Head of caudate nucleus (tissue), 42 donors: ENCODE measurements at regions not wholly inside any gene's neighbourhood (a gene's known extent, or its start where the extent isn't known, plus 50 kb on each side); places are given as distances from the start of the nearest gene placed in this dataset.

Experiments used
- DNase-seq, 42 donors: peaks; one replicate each; pipeline versions ENCODE4 v3.0.0 to v3.0.0-alpha.2; 2020 to 2021; ENCODE audit warnings: mixed read lengths in 7 of 42
- intact Hi-C: fragments of 100-400 bp; cut with DNase I; formaldehyde crosslinking; loops from one replicate; pipeline ENCODE4 v1.15.0; 2022

GRCh38 chr22:48153726-48154125, 1391.3 kb downstream of the TBC1D22A start:
- DNase-seq, result peak in 4 of 42 donors; percentile 6 to 47 (median 25)
- intact Hi-C loops, result no loop called here

DNA sequence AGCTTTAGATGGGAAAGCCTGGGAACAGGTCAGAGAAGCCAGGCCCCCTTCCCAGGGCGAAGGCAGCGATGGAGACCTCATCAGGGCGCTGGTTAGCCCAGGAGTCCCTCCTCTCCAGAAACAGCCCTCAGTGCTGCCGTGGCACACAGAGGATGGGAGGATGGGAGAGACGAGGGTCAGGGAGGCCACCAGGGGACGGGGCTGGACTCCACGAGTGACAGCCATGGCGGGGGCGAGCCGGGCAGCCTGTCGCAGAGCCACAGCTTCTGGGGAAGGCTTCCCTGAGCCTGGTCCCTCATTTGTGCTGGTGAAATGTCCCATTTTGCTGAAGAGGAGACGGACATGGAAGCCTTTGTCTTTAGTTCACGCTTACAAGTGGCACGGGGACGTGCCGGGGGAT, 1390.5 kb downstream of the TBC1D22A start:
- DNase-seq, result no peak
- intact Hi-C loops, result no loop called here

DNA sequence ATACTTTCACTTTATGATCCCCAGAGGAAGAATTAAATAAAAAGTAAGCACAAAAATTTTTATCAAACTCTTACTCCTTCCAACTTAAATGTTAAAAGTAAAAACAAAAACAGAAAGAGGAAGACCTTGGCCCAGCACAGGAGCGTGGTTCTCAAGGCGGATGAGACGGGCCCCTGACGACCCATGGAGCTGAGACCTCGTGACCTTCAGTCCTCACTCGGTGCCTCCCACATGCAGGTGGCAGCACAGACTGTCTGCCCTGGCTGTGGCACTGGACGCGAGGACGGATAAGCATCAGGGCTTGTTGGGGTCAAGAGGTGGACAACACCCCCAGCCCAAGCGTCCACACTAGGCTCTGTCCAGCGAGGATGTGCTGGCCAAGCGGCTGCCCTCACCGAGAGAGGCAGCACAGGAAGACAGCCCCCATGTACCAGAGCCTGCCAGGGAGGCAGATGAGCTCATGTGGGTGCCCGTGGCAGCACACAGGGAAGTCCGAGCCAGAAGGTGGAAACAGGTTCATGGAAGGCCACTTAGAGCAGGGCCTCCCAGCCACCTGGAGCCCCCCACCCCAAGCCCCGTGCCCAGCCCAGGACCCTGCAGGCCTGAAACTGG, 1389.8 kb downstream of the TBC1D22A start:
- DNase-seq, result no peak
- intact Hi-C loops, result no loop called here

- intact Hi-C loops, result no loop called here
- DNase-seq, result peak in 18 of 42 donors; percentile 4 to 73 (median 32)
Observed at GRCh38 chr22:48151641-48152040, 1389.2 kb downstream of the TBC1D22A start.

- intact Hi-C loops, result no loop called here
Observed at GRCh38 chr22:48147831-48148230, 1385.4 kb downstream of the TBC1D22A start.

DNA sequence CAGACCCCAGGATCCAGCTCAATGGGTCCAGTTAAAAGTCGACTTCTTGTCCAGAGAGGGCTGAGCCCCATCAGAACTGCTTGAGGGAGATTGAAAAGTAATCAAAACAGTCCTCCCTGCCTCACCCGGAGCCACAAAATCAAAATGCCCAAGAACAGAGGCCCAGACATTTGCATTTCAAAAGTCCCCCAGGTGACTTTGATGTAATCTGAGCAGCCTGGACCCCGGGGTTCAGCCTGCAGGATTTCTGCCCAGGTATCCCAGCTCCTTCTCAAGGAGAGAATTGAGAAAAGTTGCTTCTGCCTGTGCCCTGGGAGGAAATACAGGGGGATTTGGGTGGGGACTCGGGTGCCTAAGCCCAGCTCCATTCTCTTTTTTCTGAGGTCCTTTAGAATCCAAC, 1385.0 kb downstream of the TBC1D22A start:
- intact Hi-C loops, result no loop called here
- no peak for DNase-seq

More at GRCh38 chr22:48147831-48148230, 1385.4 kb downstream of the TBC1D22A start:
- no peak for DNase-seq

DNA sequence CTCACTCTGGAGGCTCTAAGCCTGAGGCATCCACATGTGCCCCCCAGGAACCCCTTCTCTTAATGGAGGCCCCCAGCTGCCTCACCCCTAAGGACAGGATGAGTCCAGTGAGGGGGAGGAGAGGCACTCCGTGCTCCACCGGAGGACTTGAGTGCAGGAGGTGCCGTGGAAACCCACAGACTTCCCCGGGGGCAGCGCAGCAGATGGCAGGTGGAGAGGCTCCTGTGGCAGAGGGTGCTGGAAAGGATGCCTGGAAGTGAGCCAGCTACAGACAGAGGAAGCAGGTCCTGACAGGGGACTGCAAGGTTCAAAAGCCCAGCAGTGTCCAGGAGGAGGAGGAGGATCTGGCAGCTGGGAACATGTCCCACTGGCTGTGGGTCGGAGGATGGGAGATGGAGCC, 1384.0 kb downstream of the TBC1D22A start:
- intact Hi-C loops, result no loop called here

GRCh38 chr22:48145738-48146137, 1383.3 kb downstream of the TBC1D22A start:
- peak; percentile 26 to 92 (median 74) for DNase-seq
- intact Hi-C loops, result no loop called here

More for the DNA sequence above, 1384.0 kb downstream of the TBC1D22A start:
- no peak for DNase-seq

GRCh38 chr22:48144318-48144717, 1381.9 kb downstream of the TBC1D22A start:
- DNase-seq, result no peak
- intact Hi-C loops, result no loop called here

DNA sequence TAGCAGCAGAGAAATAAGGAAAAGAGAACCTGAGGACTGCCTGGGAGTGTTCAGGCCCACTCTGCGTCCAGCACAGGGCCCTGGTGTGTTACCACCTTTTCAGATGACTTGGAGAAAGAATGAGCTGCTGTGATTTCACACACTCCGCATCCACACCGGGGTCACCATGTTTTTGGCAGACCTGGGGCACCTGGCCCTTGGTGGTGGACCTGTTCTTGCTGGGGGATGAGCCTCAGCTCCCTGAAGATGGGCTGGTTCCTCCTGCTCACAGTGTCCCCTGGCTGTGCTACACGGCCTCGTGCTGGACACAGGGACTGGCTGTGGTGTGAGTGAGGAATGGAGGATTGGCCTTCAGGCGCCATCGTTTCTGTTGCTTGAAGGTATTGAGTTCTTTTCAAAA, 1381.4 kb downstream of the TBC1D22A start:
- intact Hi-C loops, result no loop called here
- DNase-seq, result no peak

DNA sequence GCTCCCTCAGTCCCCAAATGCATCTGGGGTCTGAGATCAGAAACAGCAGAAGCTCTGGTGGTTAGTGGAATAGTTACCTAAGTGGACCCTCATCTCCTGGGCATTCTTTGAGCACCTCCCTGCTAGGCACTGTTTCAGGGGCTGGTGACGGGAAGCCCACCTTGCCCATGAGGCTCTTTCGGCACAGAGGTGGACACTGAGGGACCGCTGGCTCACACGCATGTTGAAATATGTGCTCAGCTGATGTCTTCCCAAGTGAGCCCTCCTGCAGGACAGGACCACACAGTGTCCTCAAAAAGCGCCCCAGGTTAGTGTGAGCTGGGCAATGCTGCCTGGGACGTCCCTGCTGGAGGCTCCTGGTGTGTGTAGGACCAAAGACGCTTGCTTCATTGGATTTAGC, 1379.9 kb downstream of the TBC1D22A start:
- intact Hi-C loops, result no loop called here

GRCh38 chr22:48141301-48141700, 1378.9 kb downstream of the TBC1D22A start:
- intact Hi-C loops, result no loop called here
- no peak for DNase-seq

More for the DNA sequence above, 1379.9 kb downstream of the TBC1D22A start:
- DNase-seq, result no peak

DNA sequence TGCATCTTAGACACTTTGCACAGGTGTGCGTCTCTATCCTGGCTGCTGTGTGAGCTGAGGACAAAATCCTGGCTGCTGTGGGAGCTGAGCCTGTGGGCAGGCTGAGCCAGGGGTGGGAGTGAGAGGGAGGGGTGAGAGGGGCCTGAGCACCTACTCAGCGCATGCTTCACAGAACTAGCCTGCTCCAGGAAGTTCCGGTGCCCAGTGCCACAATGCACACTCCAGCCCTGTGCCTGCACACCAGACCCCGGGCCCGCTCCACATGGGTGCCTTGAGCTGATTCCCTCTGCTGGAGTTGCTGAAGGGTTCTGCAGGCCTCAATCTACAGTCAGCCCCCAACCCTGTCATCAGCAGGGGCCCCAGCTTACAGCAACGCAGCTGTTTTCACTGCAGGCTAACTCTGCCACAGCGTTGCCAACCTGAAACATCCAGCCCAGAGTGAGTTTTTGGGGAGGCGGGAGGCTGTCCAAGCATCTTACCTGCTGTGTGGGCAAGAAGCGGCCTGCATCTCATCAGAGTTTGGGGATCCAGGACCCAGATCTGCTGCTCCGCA, 1377.9 kb downstream of the TBC1D22A start:
- intact Hi-C loops, result no loop called here
- DNase-seq, result no peak

DNA sequence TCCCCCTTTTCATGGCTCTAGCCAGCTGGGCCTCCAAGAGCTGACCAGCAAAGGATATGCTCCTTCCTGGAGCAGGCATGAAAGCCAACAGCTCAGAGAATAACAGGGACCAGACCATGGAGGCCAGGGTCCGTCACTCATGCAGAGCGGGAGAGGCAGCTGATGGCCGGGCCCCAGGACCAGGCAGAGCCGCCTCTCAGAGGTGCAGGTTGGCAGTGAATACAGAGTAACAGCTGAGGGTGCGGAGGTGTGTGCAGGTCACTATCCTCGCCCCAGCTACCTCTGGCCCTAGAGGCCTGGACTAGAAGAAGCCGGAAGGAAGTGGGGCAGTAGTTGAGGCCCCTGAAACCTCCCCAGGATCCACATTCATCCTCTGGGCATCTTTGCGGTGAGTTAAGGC, 1377.3 kb downstream of the TBC1D22A start:
- DNase-seq, result no peak
- intact Hi-C loops, result no loop called here

- no peak for DNase-seq
- intact Hi-C loops, result no loop called here
Observed at GRCh38 chr22:48138855-48139254, 1376.4 kb downstream of the TBC1D22A start.

- intact Hi-C loops, result no loop called here
- DNase-seq, result no peak
Observed at GRCh38 chr22:48138427-48138826, 1376.0 kb downstream of the TBC1D22A start.

GRCh38 chr22:48137640-48138039, 1375.2 kb downstream of the TBC1D22A start:
- intact Hi-C loops, result no loop called here
- DNase-seq, result no peak

DNA sequence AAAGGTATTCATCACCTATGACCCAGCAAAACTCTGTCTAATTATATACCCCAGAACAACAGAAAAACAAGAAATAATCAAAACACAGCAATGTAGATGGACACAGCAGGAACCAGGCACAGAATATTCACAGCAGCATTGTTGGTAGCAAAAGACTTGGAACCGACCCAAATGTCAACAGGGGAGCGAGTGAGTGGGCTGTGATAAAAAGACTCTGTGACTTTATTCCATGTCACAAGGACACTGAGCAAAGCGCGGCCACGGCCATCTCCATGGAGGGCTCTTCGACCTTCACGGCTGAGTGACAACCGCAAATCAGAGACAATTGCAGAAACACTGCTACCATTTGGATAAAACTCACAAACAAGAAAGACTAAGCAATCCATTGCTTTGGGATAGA, 1373.1 kb downstream of the TBC1D22A start:
- intact Hi-C loops, result no loop called here
- DNase-seq, result no peak

GRCh38 chr22:48125416-48125815, 1363.0 kb downstream of the TBC1D22A start:
- intact Hi-C loops, result no loop called here
- DNase-seq, result peak in 1 of 42 donors; percentile 7

DNA sequence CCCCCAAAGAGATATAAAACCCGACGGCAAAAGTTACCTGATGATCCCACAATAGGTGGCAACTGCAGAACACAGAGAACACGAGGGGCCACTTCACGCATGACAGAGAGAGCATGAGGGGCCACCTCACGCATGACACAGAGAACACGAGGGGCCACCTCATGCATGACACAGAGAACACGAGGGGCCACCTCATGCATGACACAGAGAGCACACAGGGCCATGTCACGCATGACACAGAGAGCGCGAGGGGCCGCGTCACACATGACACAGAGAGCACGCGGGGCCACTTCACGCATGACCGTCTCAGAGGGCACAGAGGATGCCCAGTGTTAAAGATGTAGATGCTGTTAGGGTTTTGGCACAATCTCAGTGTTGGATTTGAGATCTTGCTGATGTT, 1359.5 kb downstream of the TBC1D22A start:
- peak in 1 of 42 donors; percentile 17 for DNase-seq
- intact Hi-C loops, result no loop called here

- intact Hi-C loops, result no loop called here
- peak in 1 of 42 donors; percentile 19 for DNase-seq
Observed at GRCh38 chr22:48118654-48119053, 1356.2 kb downstream of the TBC1D22A start.
